IMR-90 (cell line): ENCODE measurements at regions not wholly inside any gene's neighbourhood (a gene's known extent, or its start where the extent isn't known, plus 50 kb on each side); places are given as distances from the start of the nearest gene placed in this dataset.

Experiments
- ATAC-seq: fragments of 200-7000 bp; cut with Tn5 transposase; 2 replicates; pipeline ENCODE4 v1.9.1; 2020; ENCODE audit warnings: low read depth, mild to moderate bottlenecking, moderate library complexity
- BruUV-seq: library from RNA; stranded (reverse); fragments of 400-500 nt; replicated peaks from 2 replicates; lab custom pipeline; 2021; lab: Mats Ljungman, UMichigan
- CTCF ChIA-PET: fragments of 300-600 bp; formaldehyde crosslinking; extraction: SDS; loops from one replicate; lab custom pipeline; 2021; ENCODE audit warnings: antibody characterized with exemption; lab: Yijun Ruan, JAX
- POLR2A ChIA-PET: fragments of 300-600 bp; sonication (Branson Sonifier 250); formaldehyde crosslinking; loops from one replicate; lab custom pipeline; 2022; ENCODE audit warnings: antibody characterized with exemption; ENCODE audit not compliant: unreplicated experiment; lab: Charles Lee
- DNase-seq: peaks from one replicate; pipeline ENCODE4 v3.0.0; 2013
- H2AFZ ChIP-seq: replicated peaks from 2 replicates; pipeline ENCODE3; 2013; ENCODE audit warnings: low read length, mild to moderate bottlenecking; ENCODE audit not compliant: poor library complexity
- H2AK5ac ChIP-seq: 2 replicates; pipeline ENCODE4 v1.6.1; 2013; ENCODE audit warnings: low read depth, low read length, inconsistent platforms
- H2AK9ac ChIP-seq: replicated peaks from 2 replicates; pipeline ENCODE3; 2013; ENCODE audit warnings: mild to moderate bottlenecking, low read depth, low read length, moderate library complexity; ENCODE audit not compliant: poor library complexity
- H2BK120ac ChIP-seq: 2 replicates; pipeline ENCODE4 v1.6.1; 2013; ENCODE audit warnings: low read depth, low read length, inconsistent platforms
- H2BK15ac ChIP-seq: 3 replicates; pipeline ENCODE4 v1.6.1; 2013; ENCODE audit warnings: low read depth, low read length, inconsistent platforms
- H2BK20ac ChIP-seq: 2 replicates; pipeline ENCODE4 v1.6.1; 2013; ENCODE audit warnings: low read depth, mild to moderate bottlenecking, inconsistent platforms, low read length, moderate library complexity
- H2BK5ac ChIP-seq: 2 replicates; pipeline ENCODE4 v1.6.1; 2013; ENCODE audit warnings: mild to moderate bottlenecking, low read depth, low read length, inconsistent platforms; ENCODE audit not compliant: poor library complexity, severe bottlenecking
- H3K14ac ChIP-seq: replicated peaks from 2 replicates; pipeline ENCODE4 v1.6.1; 2013; ENCODE audit warnings: low read depth, low read length, inconsistent platforms
- H3K18ac ChIP-seq: 2 replicates; pipeline ENCODE4 v1.6.1; 2013; ENCODE audit warnings: low read depth, low read length, control low read depth
- H3K23ac ChIP-seq: 2 replicates; pipeline ENCODE4 v1.6.1; 2013; ENCODE audit warnings: low read depth, low read length, inconsistent platforms
- H3K27ac ChIP-seq: 2 replicates; pipeline ENCODE4 v1.5.1; 2013; ENCODE audit warnings: mild to moderate bottlenecking, control low read depth, low read length; ENCODE audit not compliant: insufficient read depth
- H3K27me3 ChIP-seq: 2 replicates; pipeline ENCODE4 v1.6.1; 2013; ENCODE audit warnings: low read length; ENCODE audit not compliant: control insufficient read depth, insufficient read depth
- H3K36me3 ChIP-seq: 2 replicates; pipeline ENCODE4 v1.6.1; 2013; ENCODE audit warnings: low read length, mixed read lengths; ENCODE audit not compliant: control insufficient read depth, insufficient read depth
- H3K4ac ChIP-seq: 2 replicates; pipeline ENCODE4 v1.6.1; 2013; ENCODE audit warnings: low read depth, low read length, inconsistent platforms
- H3K4me1 ChIP-seq: 2 replicates; pipeline ENCODE4 v1.6.1; 2013; ENCODE audit warnings: low read length, mixed read lengths; ENCODE audit not compliant: control insufficient read depth, insufficient read depth
- H3K4me2 ChIP-seq: 2 replicates; pipeline ENCODE4 v1.6.1; 2013; ENCODE audit warnings: low read depth, mild to moderate bottlenecking, control low read depth, low read length, moderate library complexity
- H3K4me3 ChIP-seq: 2 replicates; pipeline ENCODE4 v1.5.1; 2013; ENCODE audit warnings: low read depth, mild to moderate bottlenecking, control low read depth, low read length, moderate library complexity; ENCODE audit not compliant: insufficient read depth
- H3K56ac ChIP-seq: 2 replicates; pipeline ENCODE4 v1.6.1; 2013; ENCODE audit warnings: low read length, inconsistent platforms; ENCODE audit not compliant: insufficient read depth; ENCODE audit errors: extremely low read depth
- H3K79me1 ChIP-seq, 2 experiments: 2 replicates each; pipeline ENCODE4 v1.6.1; 2013; ENCODE audit warnings: low read length in 2 of 2, inconsistent platforms in 1 of 2, low read depth in 1 of 2
- H3K9ac ChIP-seq: 2 replicates; pipeline ENCODE4 v1.6.1; 2013; ENCODE audit warnings: low read depth, low read length, control low read depth
- H3K9me1 ChIP-seq: 2 replicates; pipeline ENCODE4 v1.6.1; 2013; ENCODE audit warnings: low read length, inconsistent platforms; ENCODE audit not compliant: insufficient read depth
- H3K9me3 ChIP-seq: 2 replicates; pipeline ENCODE4 v1.6.1; 2013; ENCODE audit warnings: low read length; ENCODE audit not compliant: control insufficient read depth, insufficient read depth
- H4K20me1 ChIP-seq: 2 replicates; pipeline ENCODE4 v1.6.1; 2013; ENCODE audit warnings: low read length, inconsistent platforms; ENCODE audit not compliant: insufficient read depth
- H4K5ac ChIP-seq: 2 replicates; pipeline ENCODE4 v1.6.1; 2013; ENCODE audit warnings: mild to moderate bottlenecking, low read depth, low read length, control low read depth
- H4K8ac ChIP-seq, 2 experiments: 2 replicates each; pipeline ENCODE4 v1.6.1; 2013; ENCODE audit warnings: low read depth in 2 of 2, low read length in 2 of 2, control low read depth in 1 of 2, inconsistent platforms in 1 of 2
- H4K91ac ChIP-seq: 2 replicates; pipeline ENCODE4 v1.6.1; 2013; ENCODE audit warnings: low read depth, low read length, inconsistent platforms; ENCODE audit not compliant: insufficient read depth
- CTCF ChIP-seq: conservative IDR thresholded peaks from 2 replicates; pipeline ENCODE4 v1.5.1; 2012; ENCODE audit warnings: mild to moderate bottlenecking, low read depth, low read length, improper control_type of control experiment
- RCOR1 ChIP-seq: IDR thresholded peaks from 2 replicates; pipeline ENCODE4 v1.6.1; 2012; ENCODE audit warnings: mild to moderate bottlenecking, low read length, improper control_type of control experiment; ENCODE audit not compliant: insufficient replicate concordance
- WGBS, 2 experiments: methylation state at CpG; one replicate each; pipeline versions ENCODE4 v1.1.5 to v1.1.7; 2013; ENCODE audit warnings: missing lambda C conversion rate in 2 of 2; ENCODE audit not compliant: insufficient read length in 1 of 2; ENCODE audit errors: extremely low coverage in 2 of 2; 5-methylcytosine and 5-hydroxymethylcytosine counted together
- dilution Hi-C: fragments of 300-500 bp; cut with HindIII; formaldehyde crosslinking; loops from one replicate; pipeline ENCODE4 v1.14.3; 2018; ENCODE audit warnings: low sequenced_read_pairs; ENCODE audit not compliant: unreplicated experiment
- in situ Hi-C: fragments of 300-500 bp; cut with MboI; formaldehyde crosslinking; loops from 3 replicates; pipeline ENCODE4 v1.14.3; 2019; ENCODE audit warnings: low sequenced_read_pairs, inconsistent platforms, mixed read lengths
- intact Hi-C: fragments of 100-400 bp; cut with micrococcal nuclease; formaldehyde crosslinking; loops from 2 replicates; pipeline ENCODE4 v1.10.0; 2022

GRCh38 chrX:84933956-84934556 lies 69.6 kb upstream of the APOOL start:
- no peaks in the 10 kb centered on the region for H3K9me1 ChIP-seq
- H3K18ac ChIP-seq = no peak overlapping the region
- ATAC-seq = no peak
- H3K4ac ChIP-seq = no peak overlapping the region
- H2AFZ ChIP-seq = no peak overlapping the region
- H3K9ac ChIP-seq = no peak overlapping the region
- H4K20me1 ChIP-seq = no peaks in the 10 kb centered on the region
- no peak overlapping the region for H4K8ac ChIP-seq
- POLR2A ChIA-PET = no interaction called here
- H2AK5ac ChIP-seq = no peak overlapping the region
- dilution Hi-C loops (no loop called here), in situ Hi-C loops (no loop called here), intact Hi-C loops (no loop called here)
- 67% methylated on average over 26 of the region's 46 CpGs; no CpG with 5 or more reads in 1 of the 2 experiments for WGBS, 2 experiments
- H3K9me3 ChIP-seq = no peaks in the 10 kb centered on the region
- H3K14ac ChIP-seq = no peak overlapping the region
- no peak overlapping the region for H2BK15ac ChIP-seq
- H3K79me1 ChIP-seq = no peaks in the 10 kb centered on the region
- no peak overlapping the region for H2BK5ac ChIP-seq
- no peak for DNase-seq
- no peaks in the 10 kb centered on the region for H3K36me3 ChIP-seq
- H3K27ac ChIP-seq = no peak overlapping the region
- no peak overlapping the region for H3K4me2 ChIP-seq
- H3K27me3 ChIP-seq = no peaks in the 10 kb centered on the region; the same call in 1 of the 2 replicates
- TF ChIP-seq CTCF (no peak), RCOR1 (no peak)
- CTCF ChIA-PET = no interaction called here
- H3K56ac ChIP-seq = no peak overlapping the region
- H2AK9ac ChIP-seq = no peak overlapping the region
- H4K91ac ChIP-seq = no peak overlapping the region
- H3K4me3 ChIP-seq = no peak overlapping the region
- H2BK120ac ChIP-seq = no peak overlapping the region
- no peak overlapping the region for H2BK20ac ChIP-seq
- no TSS peak for BruUV-seq
- H3K23ac ChIP-seq = no peak overlapping the region
- H4K5ac ChIP-seq = no peak overlapping the region
- H3K4me1 ChIP-seq = no peaks in the 10 kb centered on the region
